ENCODE measurements at regions not wholly inside any gene's neighbourhood (a gene's known extent, or its start where the extent isn't known, plus 50 kb on each side); places are given as distances from the start of the nearest gene placed in this dataset.

DNA sequence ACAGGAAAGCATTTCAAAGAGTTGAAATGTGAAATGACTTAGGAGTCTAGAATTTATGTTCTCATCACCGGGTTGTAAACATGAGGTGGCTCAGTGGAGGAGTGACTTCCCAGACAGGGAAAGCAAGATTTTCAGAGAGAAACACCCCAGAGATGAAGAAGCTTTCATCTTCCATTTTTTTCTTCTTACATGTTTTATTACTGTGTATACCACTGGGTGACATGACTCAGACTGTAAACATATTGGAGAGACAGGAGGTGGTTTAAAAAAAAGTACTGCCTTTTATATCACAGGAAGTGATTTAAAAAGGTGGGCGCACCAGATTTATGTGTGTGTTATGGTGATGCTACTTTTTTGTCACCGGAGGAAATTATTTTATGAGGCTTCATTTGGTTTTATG, 209.1 kb upstream of the TUT7 start:
- FAIRE-seq (no peak), DNase-seq (no peak)
- Histone ChIP-seq H3K4me1 (ENCODE audit: control insufficient read depth in 2 of 3, insufficient read depth in 2 of 3, low read depth in 1 of 3, low read length in 3 of 3) (no peaks in the 10 kb centered on the region), H3K27ac (ENCODE audit: low read depth in 2 of 2, low read length in 2 of 2) (no peak overlapping the region), H3K9me3 (ENCODE audit: control insufficient read depth in 2 of 3, insufficient read depth in 1 of 3, low read length in 3 of 3) (no peaks in the 10 kb centered on the region), H3K4me3 (ENCODE audit: low read length in 3 of 3) (no peak overlapping the region), H3K36me3 (ENCODE audit: control insufficient read depth in 2 of 3, insufficient read depth in 3 of 3, low read length in 3 of 3) (no peaks in the 10 kb centered on the region), H3K9ac (ENCODE audit: low read length in 3 of 3) (no peak overlapping the region), H3K27me3 (ENCODE audit: control insufficient read depth, insufficient read depth, low read length) (no peaks in the 10 kb centered on the region)
- intact Hi-C loops (cut with DNase I), result no loop called here
- no peak for TF ChIP-seq CTCF (IDR thresholded peaks at IDR 0.05; ENCODE audit: borderline replicate concordance, extremely low read depth, insufficient read depth)

GRCh38 chr9:86562691-86563090, 208.5 kb upstream of the TUT7 start:
- H3K9ac ChIP-seq (ENCODE audit: low read length in 3 of 3), result no peak overlapping the region
- no peak overlapping the region for H3K4me3 ChIP-seq (ENCODE audit: low read length in 3 of 3)
- H3K9me3 ChIP-seq (ENCODE audit: control insufficient read depth in 2 of 3, insufficient read depth in 1 of 3, low read length in 3 of 3), result no peaks in the 10 kb centered on the region
- TF ChIP-seq CTCF (IDR thresholded peaks at IDR 0.05; ENCODE audit: borderline replicate concordance, extremely low read depth, insufficient read depth), result no peak
- H3K36me3 ChIP-seq (ENCODE audit: control insufficient read depth in 2 of 3, insufficient read depth in 3 of 3, low read length in 3 of 3), result no peaks in the 10 kb centered on the region
- no peaks in the 10 kb centered on the region for H3K27me3 ChIP-seq (ENCODE audit: control insufficient read depth, insufficient read depth, low read length)
- H3K4me1 ChIP-seq (ENCODE audit: control insufficient read depth in 2 of 3, insufficient read depth in 2 of 3, low read depth in 1 of 3, low read length in 3 of 3), result no peaks in the 10 kb centered on the region
- no peak for FAIRE-seq
- no peak overlapping the region for H3K27ac ChIP-seq (ENCODE audit: low read depth in 2 of 2, low read length in 2 of 2)
- intact Hi-C loops (cut with DNase I), result no loop called here
- no peak for DNase-seq

GRCh38 chr9:86557918-86558317, 203.7 kb upstream of the TUT7 start:
- no peak for TF ChIP-seq CTCF (IDR thresholded peaks at IDR 0.05; ENCODE audit: borderline replicate concordance, extremely low read depth, insufficient read depth)
- peaks cover 0 to 5% (median 0%) of the 10 kb centered on the region in 3 donors for H3K4me1 ChIP-seq (ENCODE audit: control insufficient read depth in 2 of 3, insufficient read depth in 2 of 3, low read depth in 1 of 3, low read length in 3 of 3)
- FAIRE-seq, result no peak

GRCh38 chr9:86557063-86557766, 203.0 kb upstream of the TUT7 start:
- intact Hi-C loops (cut with DNase I), result no loop called here
- Histone ChIP-seq H3K27ac (ENCODE audit: low read depth in 2 of 2, low read length in 2 of 2) (no peak overlapping the region), H3K9ac (ENCODE audit: low read length in 3 of 3) (no peak overlapping the region), H3K36me3 (ENCODE audit: control insufficient read depth in 2 of 3, insufficient read depth in 3 of 3, low read length in 3 of 3) (no peaks in the 10 kb centered on the region), H3K4me1 (ENCODE audit: control insufficient read depth in 2 of 3, insufficient read depth in 2 of 3, low read depth in 1 of 3, low read length in 3 of 3) (peaks cover 0 to 5% (median 0%) of the 10 kb centered on the region in 3 donors), H3K27me3 (ENCODE audit: control insufficient read depth, insufficient read depth, low read length) (no peaks in the 10 kb centered on the region), H3K9me3 (ENCODE audit: control insufficient read depth in 2 of 3, insufficient read depth in 1 of 3, low read length in 3 of 3) (no peaks in the 10 kb centered on the region), H3K4me3 (ENCODE audit: low read length in 3 of 3) (no peak overlapping the region)
- no peak for TF ChIP-seq CTCF (IDR thresholded peaks at IDR 0.05; ENCODE audit: borderline replicate concordance, extremely low read depth, insufficient read depth)
- FAIRE-seq (no peak), DNase-seq (no peak)

More at GRCh38 chr9:86557918-86558317, 203.7 kb upstream of the TUT7 start:
- no peak overlapping the region for H3K4me3 ChIP-seq (ENCODE audit: low read length in 3 of 3)
- H3K27me3 ChIP-seq (ENCODE audit: control insufficient read depth, insufficient read depth, low read length), result no peaks in the 10 kb centered on the region
- H3K27ac ChIP-seq (ENCODE audit: low read depth in 2 of 2, low read length in 2 of 2), result no peak overlapping the region
- intact Hi-C loops (cut with DNase I), result no loop called here
- no peak overlapping the region for H3K9ac ChIP-seq (ENCODE audit: low read length in 3 of 3)
- DNase-seq, result no peak
- no peaks in the 10 kb centered on the region for H3K36me3 ChIP-seq (ENCODE audit: control insufficient read depth in 2 of 3, insufficient read depth in 3 of 3, low read length in 3 of 3)
- no peaks in the 10 kb centered on the region for H3K9me3 ChIP-seq (ENCODE audit: control insufficient read depth in 2 of 3, insufficient read depth in 1 of 3, low read length in 3 of 3)
